ENCODE measurements at regions not wholly inside any gene's neighbourhood (a gene's known extent, or its start where the extent isn't known, plus 50 kb on each side); places are given as distances from the start of the nearest gene placed in this dataset.

GRCh38 chr5:57683036-57683630 lies 200.5 kb upstream of the ACTBL2 start:
- no peak overlapping the region for H3K4me3 ChIP-seq (ENCODE audit: low read length)
- no peak for TF ChIP-seq CTCF (conservative IDR thresholded peaks at IDR 0.05; ENCODE audit: low read depth, low read length)
- DNase-seq (ENCODE audit: low read depth) = no peak

GRCh38 chr5:57681942-57682341 lies 199.3 kb upstream of the ACTBL2 start:
- peak; percentile 41 for DNase-seq (ENCODE audit: low read depth)
- no peak overlapping the region for H3K4me3 ChIP-seq (ENCODE audit: low read length)
- TF ChIP-seq CTCF (conservative IDR thresholded peaks at IDR 0.05; ENCODE audit: low read depth, low read length) = no peak

GRCh38 chr5:57680686-57681085 lies 198.1 kb upstream of the ACTBL2 start:
- DNase-seq (ENCODE audit: low read depth) = no peak
- no peak overlapping the region for H3K4me3 ChIP-seq (ENCODE audit: low read length)
- no peak for TF ChIP-seq CTCF (conservative IDR thresholded peaks at IDR 0.05; ENCODE audit: low read depth, low read length)

GRCh38 chr5:57677235-57677634 lies 194.6 kb upstream of the ACTBL2 start:
- DNase-seq (ENCODE audit: low read depth) = no peak
- TF ChIP-seq CTCF (conservative IDR thresholded peaks at IDR 0.05; ENCODE audit: low read depth, low read length) = no peak

GRCh38 chr5:57676222-57677098 lies 193.8 kb upstream of the ACTBL2 start:
- DNase-seq (ENCODE audit: low read depth) = no peak
- TF ChIP-seq CTCF (conservative IDR thresholded peaks at IDR 0.05; ENCODE audit: low read depth, low read length) = no peak
- no peak overlapping the region for H3K4me3 ChIP-seq (ENCODE audit: low read length)

More at GRCh38 chr5:57677235-57677634, 194.6 kb upstream of the ACTBL2 start:
- no peak overlapping the region for H3K4me3 ChIP-seq (ENCODE audit: low read length)

- no peak for DNase-seq (ENCODE audit: low read depth)
- no peak for TF ChIP-seq CTCF (conservative IDR thresholded peaks at IDR 0.05; ENCODE audit: low read depth, low read length)
- no peak overlapping the region for H3K4me3 ChIP-seq (ENCODE audit: low read length)
Observed at GRCh38 chr5:57675236-57675635, 192.6 kb upstream of the ACTBL2 start.

GRCh38 chr5:57671371-57671770 lies 188.8 kb upstream of the ACTBL2 start:
- H3K4me3 ChIP-seq (ENCODE audit: low read length) = no peak overlapping the region
- TF ChIP-seq CTCF (conservative IDR thresholded peaks at IDR 0.05; ENCODE audit: low read depth, low read length) = no peak
- DNase-seq (ENCODE audit: low read depth) = no peak

All from retinal pigment epithelial cell (primary cell).